Fibroblast of skin of left biceps (primary cell): ENCODE measurements at regions not wholly inside any gene's neighbourhood (a gene's known extent, or its start where the extent isn't known, plus 50 kb on each side); places are given as distances from the start of the nearest gene placed in this dataset.
A peak's percentile ranks its signal among the peaks of the same experiment; 100 is the strongest.
"Not testable (repeated sequence)": the region's sequence is repeated elsewhere in the genome, so short reads cannot be mapped to it uniquely, and the experiment has no call there.

Source experiments
- DNase-seq, 2 experiments: peaks; one replicate each; pipeline ENCODE4 v3.0.0-alpha.2; 2013; ENCODE audit warnings: low read depth in 2 of 2

GRCh38 chr12:59085690-59086089 is 165.4 kb upstream of the LRIG3 start:
- no peak for DNase-seq

- DNase-seq: peak; percentile 94 to 95
Measured at GRCh38 chr12:59084511-59085375, 164.4 kb upstream of the LRIG3 start.

- no peak for DNase-seq
Measured at GRCh38 chr12:59082952-59083351, 162.6 kb upstream of the LRIG3 start.

- DNase-seq: no peak
Measured at GRCh38 chr12:59080101-59080500, 159.8 kb upstream of the LRIG3 start.

- DNase-seq: no peak
Measured at GRCh38 chr12:59079472-59079871, 159.2 kb upstream of the LRIG3 start.

- DNase-seq: no peak
Measured at GRCh38 chr12:59079002-59079401, 158.7 kb upstream of the LRIG3 start.

- DNase-seq: no peak
Measured at GRCh38 chr12:59077575-59078426, 157.5 kb upstream of the LRIG3 start.

- DNase-seq: no peak
Measured at GRCh38 chr12:59077153-59077552, 156.8 kb upstream of the LRIG3 start.

GRCh38 chr12:59076622-59077021 is 156.3 kb upstream of the LRIG3 start:
- no peak for DNase-seq

- no peak for DNase-seq
Measured at GRCh38 chr12:59075968-59076490, 155.7 kb upstream of the LRIG3 start.

GRCh38 chr12:59075141-59075540 is 154.8 kb upstream of the LRIG3 start:
- DNase-seq: no peak

GRCh38 chr12:59070322-59070933 is 150.1 kb upstream of the LRIG3 start:
- DNase-seq: no peak

- DNase-seq: no peak
Measured at GRCh38 chr12:59069516-59069915, 149.2 kb upstream of the LRIG3 start.

- DNase-seq: no peak
Measured at GRCh38 chr12:59068436-59068835, 148.1 kb upstream of the LRIG3 start.

GRCh38 chr12:59067083-59067482 is 146.8 kb upstream of the LRIG3 start:
- DNase-seq: no peak

- no peak for DNase-seq
Measured at GRCh38 chr12:59066445-59066844, 146.1 kb upstream of the LRIG3 start.

GRCh38 chr12:59059088-59059935 is 139.0 kb upstream of the LRIG3 start:
- DNase-seq: no peak

GRCh38 chr12:59056966-59057365 is 136.7 kb upstream of the LRIG3 start:
- DNase-seq: no peak

- no peak for DNase-seq
Measured at GRCh38 chr12:59055204-59055860, 135.0 kb upstream of the LRIG3 start.

GRCh38 chr12:59053266-59053899 is 133.1 kb upstream of the LRIG3 start:
- not testable (repeated sequence) for DNase-seq
